A673 (cell line): ENCODE measurements at regions not wholly inside any gene's neighbourhood (a gene's known extent, or its start where the extent isn't known, plus 50 kb on each side); places are given as distances from the start of the nearest gene placed in this dataset.

Experiments used
- BruUV-seq: library from RNA; stranded (reverse); fragments of 400-500 nt; replicated peaks from 2 replicates; lab custom pipeline; 2021; lab: Mats Ljungman, UMichigan
- CTCF ChIA-PET: fragments of 300-600 bp; sonication (Branson Sonifier 250); formaldehyde crosslinking; loops from one replicate; lab custom pipeline; 2022; ENCODE audit warnings: antibody characterized with exemption; lab: Charles Lee
- POLR2A ChIA-PET: fragments of 300-600 bp; sonication (Branson Sonifier 250); formaldehyde crosslinking; loops from one replicate; lab custom pipeline; 2022; ENCODE audit warnings: antibody characterized with exemption; ENCODE audit not compliant: low non-redundant PET; lab: Charles Lee
- DNase-seq: peaks from one replicate; pipeline ENCODE4 v3.0.0-alpha.2; 2015; ENCODE audit warnings: low spot score
- H3K27ac ChIP-seq: fragments of 200-600 bp; sonication (generic); 2 replicates; pipeline ENCODE4 v1.5.1; 2016; ENCODE audit warnings: mixed run types, low read depth, mild to moderate bottlenecking, mixed read lengths, antibody characterized with exemption, low read length; ENCODE audit not compliant: poor library complexity, severe bottlenecking
- H3K27me3 ChIP-seq: fragments of 200-600 bp; sonication (generic); replicated peaks from 2 replicates; pipeline ENCODE4 v1.6.1; 2017; ENCODE audit warnings: mixed run types, low read depth, mild to moderate bottlenecking, mixed read lengths, antibody characterized with exemption, low read length; ENCODE audit not compliant: insufficient read depth, poor library complexity
- H3K36me3 ChIP-seq: fragments of 200-600 bp; sonication (generic); 2 replicates; pipeline ENCODE4 v1.6.1; 2016; ENCODE audit warnings: mixed run types, mild to moderate bottlenecking, mixed read lengths, antibody characterized with exemption, low read length; ENCODE audit not compliant: insufficient read depth, poor library complexity, severe bottlenecking
- H3K4me1 ChIP-seq: fragments of 200-600 bp; sonication (generic); 2 replicates; pipeline ENCODE4 v1.6.1; 2017; ENCODE audit warnings: mixed run types, mild to moderate bottlenecking, mixed read lengths, antibody characterized with exemption, low read length; ENCODE audit not compliant: insufficient read depth, poor library complexity, severe bottlenecking
- H3K4me3 ChIP-seq: fragments of 200-600 bp; sonication (generic); 2 replicates; pipeline ENCODE4 v1.5.1; 2016; ENCODE audit warnings: low read depth, mixed run types, mild to moderate bottlenecking, mixed read lengths, low read length; ENCODE audit not compliant: poor library complexity, severe bottlenecking
- H3K9me3 ChIP-seq: fragments of 200-600 bp; sonication (generic); 2 replicates; pipeline ENCODE4 v1.6.1; 2016; ENCODE audit warnings: mixed run types, low read depth, mild to moderate bottlenecking, mixed read lengths, antibody characterized with exemption, low read length; ENCODE audit not compliant: poor library complexity, severe bottlenecking
- CTCF ChIP-seq: fragments of 300-800, 200-600 bp; sonication (generic); conservative IDR thresholded peaks from 2 replicates; pipeline ENCODE4 v1.5.1; 2017; ENCODE audit warnings: low read depth, mild to moderate bottlenecking, antibody characterized with exemption, low read length, moderate library complexity, mixed read lengths
- EZH2 ChIP-seq: fragments of 200-600 bp; sonication (generic); IDR thresholded peaks from 2 replicates; pipeline ENCODE4 v1.6.1; 2017; ENCODE audit warnings: borderline replicate concordance, low read depth, mild to moderate bottlenecking, mixed read lengths, antibody characterized with exemption, low read length; ENCODE audit not compliant: poor library complexity, severe bottlenecking
- intact Hi-C: fragments of 100-400 bp; cut with micrococcal nuclease; formaldehyde crosslinking; loops from one replicate; pipeline ENCODE4 v1.10.0; 2022; ENCODE audit not compliant: unreplicated experiment

- ChIA-PET CTCF (no interaction called here), POLR2A (no interaction called here)
- intact Hi-C loops, result no loop called here
- Histone ChIP-seq H3K27ac (no peak overlapping the region), H3K9me3 (no peaks in the 10 kb centered on the region), H3K4me3 (no peak overlapping the region), H3K36me3 (no peaks in the 10 kb centered on the region), H3K27me3 (peaks cover 2% of the 10 kb centered on the region), H3K4me1 (no peaks in the 10 kb centered on the region)
- no peak for DNase-seq
- no peak for TF ChIP-seq CTCF
- no TSS peak for BruUV-seq
Measured at GRCh38 chr2:59882279-59882678, 671.2 kb downstream of the BCL11A start.

GRCh38 chr2:59881218-59881617 is 672.2 kb downstream of the BCL11A start:
- DNase-seq, result no peak
- Histone ChIP-seq H3K4me1 (no peaks in the 10 kb centered on the region), H3K36me3 (no peaks in the 10 kb centered on the region), H3K27me3 (no peaks in the 10 kb centered on the region), H3K27ac (no peak overlapping the region), H3K4me3 (no peak overlapping the region), H3K9me3 (no peaks in the 10 kb centered on the region)
- POLR2A ChIA-PET, result no interaction called here
- BruUV-seq, result no TSS peak
- no peak for TF ChIP-seq CTCF
- no peak for TF ChIP-seq EZH2
- intact Hi-C loops, result no loop called here
- CTCF ChIA-PET, result no interaction called here

GRCh38 chr2:59879700-59880131 is 673.7 kb downstream of the BCL11A start:
- Histone ChIP-seq H3K27me3 (no peaks in the 10 kb centered on the region), H3K4me1 (no peaks in the 10 kb centered on the region), H3K4me3 (no peak overlapping the region), H3K9me3 (no peaks in the 10 kb centered on the region), H3K36me3 (no peaks in the 10 kb centered on the region), H3K27ac (no peak overlapping the region)
- no TSS peak for BruUV-seq
- intact Hi-C loops, result no loop called here
- DNase-seq, result no peak
- TF ChIP-seq EZH2 (no peak), CTCF (no peak)
- POLR2A ChIA-PET, result no interaction called here
- CTCF ChIA-PET, result no interaction called here
